ENCODE measurements at regions not wholly inside any gene's neighbourhood (a gene's known extent, or its start where the extent isn't known, plus 50 kb on each side); places are given as distances from the start of the nearest gene placed in this dataset.

DNA sequence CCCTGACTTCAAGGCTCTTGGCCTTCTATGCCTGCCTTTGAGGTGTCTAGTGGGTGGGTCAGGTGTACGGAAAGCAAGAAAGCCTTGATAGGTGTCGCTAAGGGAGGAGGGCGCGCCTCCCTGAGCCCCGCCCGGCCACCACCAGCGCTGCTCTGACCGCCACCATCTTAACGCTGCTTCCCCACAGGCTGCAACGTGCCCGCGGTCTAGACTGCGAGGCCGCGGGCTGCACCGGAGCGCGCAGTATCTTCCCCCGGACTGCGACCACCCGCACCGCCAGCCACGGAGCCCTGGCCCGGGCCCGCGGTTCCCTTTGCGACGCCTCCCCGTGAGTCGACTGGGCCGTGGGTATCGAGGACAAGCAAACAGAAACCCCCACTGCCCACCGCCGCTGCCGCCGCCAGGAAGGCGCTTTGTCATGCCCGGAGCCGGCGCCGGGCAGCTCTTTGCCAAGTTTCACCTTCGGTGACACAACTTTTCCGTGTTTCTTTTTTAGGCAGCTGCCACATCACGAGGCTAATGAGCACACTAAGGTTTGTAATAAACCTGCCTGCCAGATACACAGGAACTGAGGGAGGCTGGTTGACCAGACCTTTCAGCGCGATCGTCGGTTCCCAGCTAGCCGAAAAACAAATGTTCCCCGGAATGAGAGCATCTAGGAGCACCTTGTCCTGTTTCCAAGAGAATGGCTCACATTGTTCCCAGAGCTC lies 335.8 kb upstream of the F9 start:
- H4K8ac ChIP-seq (ENCODE audit: low read length): no peak overlapping the region
- H3K27ac ChIP-seq (ENCODE audit: low read length, poor library complexity, severe bottlenecking): no peak overlapping the region
- no peak overlapping the region for H2AK5ac ChIP-seq (ENCODE audit: low read length, severe bottlenecking)
- peak overlapping the region; percentile 91 for H3K4me2 ChIP-seq (ENCODE audit: low read length, poor library complexity, severe bottlenecking)
- H3K36me3 ChIP-seq (ENCODE audit: control insufficient read depth in 1 of 2, insufficient read depth in 2 of 2, low read depth in 1 of 2, low read length in 2 of 2): no peaks in the 10 kb centered on the region
- H3K4me3 ChIP-seq (ENCODE audit: insufficient read depth in 1 of 2, low read depth in 1 of 2, low read length in 2 of 2): peak overlapping the region; percentile 51 to 66
- no peak overlapping the region for H2BK15ac ChIP-seq (ENCODE audit: low read depth, poor library complexity, severe bottlenecking)
- H3K23ac ChIP-seq (ENCODE audit: low read length in 2 of 2): no peak overlapping the region
- no peak for DNase-seq
- H2AFZ ChIP-seq (ENCODE audit: low read depth, low read length): no peak overlapping the region
- no peak overlapping the region for H4K91ac ChIP-seq (ENCODE audit: low read length)
- no peaks in the 10 kb centered on the region for H3K9me3 ChIP-seq (ENCODE audit: control insufficient read depth, low read length)
- no peak overlapping the region for H2BK12ac ChIP-seq (ENCODE audit: low read length in 2 of 2)
- H2BK5ac ChIP-seq (ENCODE audit: low read depth, low read length, poor library complexity, severe bottlenecking): no peak overlapping the region
- 4% methylated on average over 26 of the region's 50 CpGs for WGBS
- no peak overlapping the region for H3K14ac ChIP-seq (ENCODE audit: low read length in 2 of 2)
- no peak overlapping the region for H3K18ac ChIP-seq (ENCODE audit: low read depth in 1 of 2, low read length in 2 of 2)
- no peak overlapping the region for H3K4ac ChIP-seq (ENCODE audit: low read depth in 1 of 2, low read length in 2 of 2)
- H2BK120ac ChIP-seq (ENCODE audit: low read depth, low read length): no peak overlapping the region
- peaks cover 0 to 8% of the 10 kb centered on the region in 2 experiments for H3K27me3 ChIP-seq (ENCODE audit: control insufficient read depth in 1 of 2, insufficient read depth in 1 of 2, low read length in 2 of 2)
- H3K9ac ChIP-seq (ENCODE audit: low read length): peak overlapping the region; percentile 74
- peaks cover 4% of the 10 kb centered on the region for H3K4me1 ChIP-seq (ENCODE audit: control insufficient read depth, insufficient read depth, low read depth, low read length)
- no peaks in the 10 kb centered on the region for H3K79me1 ChIP-seq (replicated peaks; ENCODE audit: low read length, poor library complexity, severe bottlenecking)

DNA sequence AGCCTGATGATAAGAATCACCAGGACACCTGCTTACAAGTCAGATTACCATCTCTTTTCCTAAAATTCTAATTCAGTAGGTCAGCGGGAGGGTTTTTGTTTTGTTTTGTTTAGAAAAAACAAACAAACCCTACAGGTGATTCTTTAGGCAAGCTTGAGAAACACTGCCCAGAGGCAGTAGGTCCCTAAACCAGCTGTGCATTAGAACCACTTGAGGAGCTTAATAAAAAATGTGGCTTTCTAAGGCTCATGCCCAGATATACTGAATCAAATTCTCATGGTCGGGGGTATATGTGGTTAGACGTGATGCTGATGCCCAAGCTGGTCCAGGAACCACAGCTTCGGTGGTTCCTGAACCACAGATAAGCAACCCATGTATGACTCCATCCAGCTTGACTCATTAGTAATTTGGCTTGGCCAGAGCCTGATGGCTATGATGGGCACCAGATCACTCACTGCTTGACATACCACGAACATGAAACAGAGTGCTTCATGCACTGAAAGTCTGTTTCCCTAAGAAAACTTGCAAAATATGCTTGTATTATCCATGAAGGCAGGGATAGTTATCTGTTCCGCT lies 338.1 kb upstream of the F9 start:
- Histone ChIP-seq H3K18ac (ENCODE audit: low read depth in 1 of 2, low read length in 2 of 2) (no peak overlapping the region), H3K27me3 (ENCODE audit: control insufficient read depth in 1 of 2, insufficient read depth in 1 of 2, low read length in 2 of 2) (peaks cover 0 to 8% of the 10 kb centered on the region in 2 experiments), H3K23ac (ENCODE audit: low read length in 2 of 2) (no peak overlapping the region), H3K14ac (ENCODE audit: low read length in 2 of 2) (no peak overlapping the region), H2BK12ac (ENCODE audit: low read length in 2 of 2) (no peak overlapping the region), H2AFZ (ENCODE audit: low read depth, low read length) (no peak overlapping the region), H4K91ac (ENCODE audit: low read length) (no peak overlapping the region), H2BK5ac (ENCODE audit: low read depth, low read length, poor library complexity, severe bottlenecking) (no peak overlapping the region), H3K9me3 (ENCODE audit: control insufficient read depth, low read length) (no peaks in the 10 kb centered on the region), H4K8ac (ENCODE audit: low read length) (no peak overlapping the region), H3K9ac (ENCODE audit: low read length) (no peak overlapping the region), H2BK15ac (ENCODE audit: low read depth, poor library complexity, severe bottlenecking) (no peak overlapping the region), H3K4me3 (ENCODE audit: insufficient read depth in 1 of 2, low read depth in 1 of 2, low read length in 2 of 2) (no peak overlapping the region), H2AK5ac (ENCODE audit: low read length, severe bottlenecking) (no peak overlapping the region), H3K4me2 (ENCODE audit: low read length, poor library complexity, severe bottlenecking) (no peak overlapping the region), H2BK120ac (ENCODE audit: low read depth, low read length) (no peak overlapping the region), H3K79me1 (replicated peaks; ENCODE audit: low read length, poor library complexity, severe bottlenecking) (no peaks in the 10 kb centered on the region), H3K4ac (ENCODE audit: low read depth in 1 of 2, low read length in 2 of 2) (no peak overlapping the region), H3K4me1 (ENCODE audit: control insufficient read depth, insufficient read depth, low read depth, low read length) (peaks cover 4% of the 10 kb centered on the region), H3K36me3 (ENCODE audit: control insufficient read depth in 1 of 2, insufficient read depth in 2 of 2, low read depth in 1 of 2, low read length in 2 of 2) (no peaks in the 10 kb centered on the region), H3K27ac (ENCODE audit: low read length, poor library complexity, severe bottlenecking) (no peak overlapping the region)
- 28% methylated on average over 3 of the region's 6 CpGs for WGBS
- no peak for DNase-seq

DNA sequence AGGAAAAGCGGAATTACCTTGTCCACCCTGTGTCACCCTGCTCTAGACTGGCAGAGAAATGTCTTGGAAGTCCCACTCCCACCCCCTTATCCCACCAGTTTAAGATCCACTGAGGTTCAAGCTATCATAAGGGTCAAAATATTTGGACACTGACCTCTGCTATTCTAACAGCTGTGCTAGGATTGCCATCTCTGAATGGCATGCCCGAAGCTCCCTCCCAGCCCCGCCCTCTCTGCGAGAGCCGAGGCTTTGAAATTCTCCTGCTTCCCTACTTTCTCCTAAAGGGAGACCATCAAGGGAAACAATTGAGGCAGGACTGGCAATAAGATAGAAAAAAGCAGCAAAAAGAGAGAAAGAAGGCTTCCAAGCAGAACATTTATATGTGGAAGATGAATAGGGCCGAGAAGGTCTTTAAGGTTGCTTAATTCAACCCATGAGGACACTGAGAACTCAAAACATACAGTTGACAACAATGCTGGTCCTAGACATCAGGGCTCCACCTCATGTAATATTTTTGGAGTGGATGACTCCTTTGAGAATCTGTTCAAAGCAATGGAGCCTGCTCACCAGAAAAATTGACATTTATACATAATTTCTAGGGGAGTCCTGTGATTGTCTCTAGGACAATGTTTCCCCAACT lies 338.7 kb upstream of the F9 start:
- H3K27me3 ChIP-seq (ENCODE audit: control insufficient read depth in 1 of 2, insufficient read depth in 1 of 2, low read length in 2 of 2): peaks cover 0 to 8% of the 10 kb centered on the region in 2 experiments
- H3K4me1 ChIP-seq (ENCODE audit: control insufficient read depth, insufficient read depth, low read depth, low read length): peaks cover 4% of the 10 kb centered on the region
- no peak overlapping the region for H3K4ac ChIP-seq (ENCODE audit: low read depth in 1 of 2, low read length in 2 of 2)
- no peak overlapping the region for H2AFZ ChIP-seq (ENCODE audit: low read depth, low read length)
- no peak for DNase-seq
- no peak overlapping the region for H2BK15ac ChIP-seq (ENCODE audit: low read depth, poor library complexity, severe bottlenecking)
- H3K79me1 ChIP-seq (replicated peaks; ENCODE audit: low read length, poor library complexity, severe bottlenecking): no peaks in the 10 kb centered on the region
- no peak overlapping the region for H3K4me3 ChIP-seq (ENCODE audit: insufficient read depth in 1 of 2, low read depth in 1 of 2, low read length in 2 of 2)
- H3K14ac ChIP-seq (ENCODE audit: low read length in 2 of 2): no peak overlapping the region
- no peak overlapping the region for H4K8ac ChIP-seq (ENCODE audit: low read length)
- H3K4me2 ChIP-seq (ENCODE audit: low read length, poor library complexity, severe bottlenecking): no peak overlapping the region
- no peak overlapping the region for H3K23ac ChIP-seq (ENCODE audit: low read length in 2 of 2)
- no peak overlapping the region for H3K9ac ChIP-seq (ENCODE audit: low read length)
- no peak overlapping the region for H2BK12ac ChIP-seq (ENCODE audit: low read length in 2 of 2)
- no peaks in the 10 kb centered on the region for H3K9me3 ChIP-seq (ENCODE audit: control insufficient read depth, low read length)
- H3K18ac ChIP-seq (ENCODE audit: low read depth in 1 of 2, low read length in 2 of 2): no peak overlapping the region
- H3K27ac ChIP-seq (ENCODE audit: low read length, poor library complexity, severe bottlenecking): no peak overlapping the region
- no peaks in the 10 kb centered on the region for H3K36me3 ChIP-seq (ENCODE audit: control insufficient read depth in 1 of 2, insufficient read depth in 2 of 2, low read depth in 1 of 2, low read length in 2 of 2)
- H2AK5ac ChIP-seq (ENCODE audit: low read length, severe bottlenecking): no peak overlapping the region
- WGBS: 59% methylated on average over 2 of the region's 6 CpGs
- H4K91ac ChIP-seq (ENCODE audit: low read length): no peak overlapping the region
- H2BK120ac ChIP-seq (ENCODE audit: low read depth, low read length): no peak overlapping the region
- H2BK5ac ChIP-seq (ENCODE audit: low read depth, low read length, poor library complexity, severe bottlenecking): no peak overlapping the region

DNA sequence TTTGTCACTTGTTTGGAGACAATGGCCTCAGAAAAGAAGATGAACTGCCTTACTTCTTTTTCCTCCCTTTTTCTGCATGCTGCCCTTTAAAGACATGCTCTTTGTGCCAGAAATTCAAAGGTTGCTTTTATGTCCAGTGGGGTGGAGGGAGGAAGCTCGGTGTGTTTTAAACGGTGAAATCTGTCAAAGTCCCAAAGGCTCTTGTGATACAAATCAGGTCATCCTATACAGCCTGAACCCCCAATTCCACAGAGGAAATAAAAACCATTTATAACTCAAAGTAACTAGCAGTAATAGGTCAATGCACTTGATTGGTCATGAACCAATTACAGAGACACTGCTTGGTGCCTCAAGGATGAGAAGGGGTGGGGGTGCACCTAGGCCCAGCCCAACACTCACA lies 339.3 kb upstream of the F9 start:
- Histone ChIP-seq H3K9me3 (ENCODE audit: control insufficient read depth, low read length) (no peaks in the 10 kb centered on the region), H2BK120ac (ENCODE audit: low read depth, low read length) (no peak overlapping the region), H3K4me2 (ENCODE audit: low read length, poor library complexity, severe bottlenecking) (no peak overlapping the region), H4K8ac (ENCODE audit: low read length) (no peak overlapping the region), H2AK5ac (ENCODE audit: low read length, severe bottlenecking) (no peak overlapping the region), H2BK5ac (ENCODE audit: low read depth, low read length, poor library complexity, severe bottlenecking) (no peak overlapping the region), H3K18ac (ENCODE audit: low read depth in 1 of 2, low read length in 2 of 2) (no peak overlapping the region), H3K4me3 (ENCODE audit: insufficient read depth in 1 of 2, low read depth in 1 of 2, low read length in 2 of 2) (no peak overlapping the region), H3K27ac (ENCODE audit: low read length, poor library complexity, severe bottlenecking) (no peak overlapping the region), H4K91ac (ENCODE audit: low read length) (no peak overlapping the region), H2BK15ac (ENCODE audit: low read depth, poor library complexity, severe bottlenecking) (no peak overlapping the region), H3K4me1 (ENCODE audit: control insufficient read depth, insufficient read depth, low read depth, low read length) (peaks cover 4% of the 10 kb centered on the region), H3K14ac (ENCODE audit: low read length in 2 of 2) (no peak overlapping the region), H3K4ac (ENCODE audit: low read depth in 1 of 2, low read length in 2 of 2) (no peak overlapping the region), H2BK12ac (ENCODE audit: low read length in 2 of 2) (no peak overlapping the region), H3K9ac (ENCODE audit: low read length) (no peak overlapping the region), H3K79me1 (replicated peaks; ENCODE audit: low read length, poor library complexity, severe bottlenecking) (no peaks in the 10 kb centered on the region), H3K27me3 (ENCODE audit: control insufficient read depth in 1 of 2, insufficient read depth in 1 of 2, low read length in 2 of 2) (peaks cover 0 to 7% of the 10 kb centered on the region in 2 experiments), H3K23ac (ENCODE audit: low read length in 2 of 2) (no peak overlapping the region), H2AFZ (ENCODE audit: low read depth, low read length) (no peak overlapping the region), H3K36me3 (ENCODE audit: control insufficient read depth in 1 of 2, insufficient read depth in 2 of 2, low read depth in 1 of 2, low read length in 2 of 2) (no peaks in the 10 kb centered on the region)
- no peak for DNase-seq
- no CpG with 5 or more reads among the region's 2 CpGs for WGBS
